Amniotic epithelial cell (primary cell): ENCODE measurements at regions not wholly inside any gene's neighbourhood (a gene's known extent, or its start where the extent isn't known, plus 50 kb on each side); places are given as distances from the start of the nearest gene placed in this dataset.

Experiments
- DNase-seq: peaks from one replicate; pipeline ENCODE4 v3.0.0-alpha.2; 2010; ENCODE audit warnings: low read depth

DNA sequence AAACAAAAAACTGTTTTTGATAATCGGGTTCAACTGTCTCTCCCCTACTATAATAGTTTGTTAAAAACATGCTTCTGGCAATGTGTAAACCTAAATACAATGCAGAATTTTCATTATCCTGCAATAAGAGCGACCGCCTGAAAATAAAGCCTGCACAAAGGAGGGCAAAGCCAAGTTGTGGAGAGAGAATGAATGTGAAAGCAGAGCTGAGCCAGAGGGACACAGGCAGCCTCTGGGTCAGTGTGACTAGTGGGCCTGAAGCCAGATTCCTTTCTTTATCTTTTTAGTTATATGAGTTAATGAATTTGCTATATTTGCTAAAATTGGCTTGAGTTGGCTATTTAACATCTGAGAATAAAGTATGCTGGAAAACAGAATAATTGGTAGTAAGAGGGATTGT, 615.2 kb downstream of the PLA2G4A start:
- DNase-seq = no peak

DNA sequence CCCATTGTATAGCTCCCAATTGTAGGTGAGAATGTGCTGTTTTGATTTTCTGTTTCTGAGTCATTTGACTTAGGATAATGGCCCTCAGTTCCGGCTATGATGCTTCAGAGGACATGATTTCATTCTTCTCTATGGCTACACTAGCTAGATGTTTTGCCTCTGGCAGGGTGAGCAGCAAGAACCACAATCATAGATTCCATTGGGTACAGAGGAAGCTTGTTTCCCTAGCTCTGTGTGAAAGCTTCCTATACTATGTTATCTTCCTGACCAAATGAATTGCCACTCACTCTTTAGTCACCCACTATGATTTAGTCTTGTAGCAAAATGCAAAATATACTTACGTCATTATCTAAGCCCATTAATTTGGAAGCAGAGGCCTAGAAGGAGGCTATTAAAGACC, 616.3 kb downstream of the PLA2G4A start:
- no peak for DNase-seq

DNA sequence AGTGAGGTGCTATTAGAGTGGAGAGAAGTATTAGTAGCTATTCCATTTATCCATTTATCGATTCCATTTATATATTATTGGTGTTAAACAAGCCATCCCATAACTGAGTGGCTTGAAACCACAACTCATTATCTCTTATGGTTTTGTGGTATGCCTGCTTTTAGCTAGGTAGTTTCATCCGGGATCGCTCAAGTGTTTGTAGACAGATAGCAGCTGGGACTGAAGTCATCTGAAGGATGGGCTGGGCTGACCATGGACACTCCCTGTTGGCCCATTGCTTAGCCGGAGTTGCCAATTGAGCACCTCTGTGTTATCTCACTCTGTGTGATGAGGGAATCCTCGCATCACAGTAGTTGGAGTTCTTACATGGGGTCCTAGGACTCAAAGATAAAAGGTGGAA, 622.5 kb downstream of the PLA2G4A start:
- DNase-seq = no peak

DNA sequence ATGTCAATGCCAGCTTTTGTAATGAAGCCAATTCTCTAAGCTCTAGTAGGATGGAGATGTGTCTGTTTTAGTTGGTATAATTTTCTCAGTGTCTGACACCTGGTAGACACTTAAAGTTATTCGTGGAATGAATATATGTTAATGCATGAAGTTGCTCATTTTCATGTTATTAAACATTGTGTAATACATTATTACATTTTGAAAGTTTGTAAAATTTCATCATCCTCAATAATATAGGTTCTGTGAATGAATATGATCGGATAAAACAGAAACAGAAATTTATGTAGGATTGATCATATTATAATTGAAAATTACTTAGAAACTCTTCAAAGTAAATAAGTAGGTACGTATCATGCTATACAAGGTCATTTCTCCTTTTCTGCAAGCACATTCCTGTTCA, 625.3 kb downstream of the PLA2G4A start:
- DNase-seq = no peak

DNA sequence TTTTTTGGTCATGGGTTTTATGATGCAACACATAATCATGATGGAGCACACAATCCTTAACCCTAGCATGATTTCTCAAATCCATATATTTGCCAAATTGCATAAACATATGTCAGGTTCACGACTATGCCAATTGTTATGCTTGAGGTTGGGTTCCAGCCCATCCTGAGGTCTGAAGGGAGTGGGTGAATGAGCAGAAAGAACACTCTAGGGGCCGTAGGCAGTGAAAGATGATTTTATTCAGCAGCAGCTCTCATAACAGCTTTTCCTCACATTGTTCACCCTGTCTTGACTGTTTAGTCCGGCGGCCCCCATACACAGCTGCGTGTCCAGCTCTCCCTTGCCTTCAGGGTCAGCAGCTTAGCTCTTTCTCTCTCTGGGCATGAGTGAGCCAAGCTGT, 627.7 kb downstream of the PLA2G4A start:
- DNase-seq = no peak

DNA sequence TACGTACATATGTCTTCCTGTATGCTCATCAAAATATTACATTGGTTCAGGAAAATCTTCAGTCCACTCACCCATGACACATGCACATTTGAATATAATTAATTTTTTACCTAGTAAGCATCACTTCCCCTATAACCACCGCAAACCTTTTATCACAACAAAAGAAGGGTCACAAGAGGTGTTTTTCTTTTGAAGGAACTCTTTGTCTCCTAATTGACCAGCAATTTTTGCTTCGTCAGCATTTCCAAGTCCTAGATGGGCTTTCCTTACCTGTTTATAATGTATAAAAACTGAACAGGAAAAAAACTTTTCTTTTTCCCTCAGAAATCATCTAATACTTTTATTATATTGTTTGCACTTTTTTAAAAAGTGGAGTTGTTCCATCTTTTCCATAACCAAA, 631.3 kb downstream of the PLA2G4A start:
- no peak for DNase-seq

DNA sequence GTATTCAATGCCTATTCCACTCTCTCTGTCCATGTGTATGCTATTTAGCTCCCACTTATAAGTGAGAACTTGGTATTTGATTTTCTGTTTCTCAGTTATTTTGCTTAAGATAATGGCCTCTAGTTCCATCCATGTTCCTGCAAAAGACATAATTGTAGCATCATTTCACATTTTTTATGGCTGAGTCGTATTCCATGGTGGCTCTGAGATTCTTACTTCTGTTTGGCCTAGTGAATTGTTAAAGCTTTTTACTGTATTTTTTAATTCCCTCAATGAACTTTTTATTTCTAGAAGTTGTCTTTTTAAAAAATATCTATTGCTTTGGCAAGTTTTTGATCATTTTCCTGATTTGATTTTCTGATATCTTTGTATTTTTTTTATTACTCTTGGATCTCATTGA, 635.6 kb downstream of the PLA2G4A start:
- no peak for DNase-seq

DNA sequence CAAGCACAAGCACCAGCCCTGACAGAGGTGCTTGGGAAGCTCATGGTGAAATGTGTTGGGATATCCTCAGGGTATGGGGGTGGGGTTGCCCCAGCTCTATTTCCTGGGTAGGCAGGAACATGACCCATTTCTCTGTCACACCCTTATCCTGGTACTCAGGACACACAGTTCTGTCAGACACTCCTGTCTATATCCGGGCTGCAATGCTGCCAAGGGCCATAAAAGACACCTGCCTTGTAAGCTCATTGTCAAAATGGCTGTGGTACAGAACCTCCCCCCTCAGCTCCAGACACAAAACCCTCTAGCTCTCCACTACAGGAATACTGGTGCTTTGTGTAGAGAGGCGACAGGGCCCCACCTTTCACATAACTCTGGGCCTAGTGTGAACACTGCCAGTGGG, 636.7 kb downstream of the PLA2G4A start:
- no peak for DNase-seq

DNA sequence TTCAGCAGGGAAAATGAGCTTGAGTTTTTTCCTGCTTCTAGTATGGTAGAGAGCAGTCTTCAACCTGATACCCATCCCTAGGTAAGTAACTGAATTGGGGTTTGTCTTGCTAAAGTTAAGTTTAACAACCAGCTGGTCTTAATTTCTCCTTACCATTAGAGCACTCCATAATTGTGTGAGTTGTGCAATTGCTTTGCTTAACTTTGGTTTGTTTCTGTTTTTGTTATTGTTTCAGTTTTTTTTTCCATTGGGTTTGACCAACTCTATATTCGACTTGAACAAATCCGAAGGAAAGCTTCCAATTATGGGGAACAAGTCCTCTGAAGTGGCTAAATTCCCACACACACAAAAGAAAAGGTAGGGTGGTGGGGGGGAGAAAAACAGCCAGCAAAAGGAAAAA, 641.1 kb downstream of the PLA2G4A start:
- no peak for DNase-seq

DNA sequence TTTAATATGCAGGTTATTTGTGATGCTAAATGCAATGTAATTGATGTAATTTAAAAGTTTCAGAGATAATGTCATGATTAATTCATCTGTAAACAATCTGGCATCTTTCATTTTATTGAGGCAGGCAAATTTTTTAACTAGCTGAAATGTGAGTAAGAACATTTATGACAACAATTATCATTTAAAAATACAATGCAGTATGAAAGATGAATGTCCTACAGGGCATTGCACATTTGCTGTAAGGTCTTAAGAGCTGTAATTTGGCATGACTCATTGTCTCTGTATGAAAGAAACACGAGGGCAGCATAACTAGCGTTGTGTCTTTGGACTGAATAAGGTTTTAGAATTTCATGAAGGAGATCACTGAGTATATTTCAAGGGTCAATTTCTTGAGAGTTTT, 642.8 kb downstream of the PLA2G4A start:
- peak; percentile 91 for DNase-seq

DNA sequence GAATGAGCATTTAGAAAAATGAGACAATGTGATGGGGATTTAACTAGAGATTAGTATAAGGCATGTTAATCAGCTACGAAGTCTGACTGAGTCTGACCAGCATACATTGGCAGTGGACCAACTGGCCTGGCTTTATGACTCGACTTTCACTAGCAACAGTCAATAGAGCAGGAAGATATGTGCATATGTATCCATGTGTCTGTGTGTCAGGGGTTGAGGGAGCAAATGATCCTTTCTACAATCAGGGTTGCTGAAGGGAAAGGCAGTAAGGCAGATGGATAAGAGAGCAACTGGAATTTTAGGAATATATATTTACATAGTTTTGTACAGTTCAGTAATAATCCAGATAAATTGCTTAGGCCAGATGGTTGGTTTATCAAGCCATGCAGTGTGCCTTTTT, 645.6 kb downstream of the PLA2G4A start:
- DNase-seq = peak; percentile 90

DNA sequence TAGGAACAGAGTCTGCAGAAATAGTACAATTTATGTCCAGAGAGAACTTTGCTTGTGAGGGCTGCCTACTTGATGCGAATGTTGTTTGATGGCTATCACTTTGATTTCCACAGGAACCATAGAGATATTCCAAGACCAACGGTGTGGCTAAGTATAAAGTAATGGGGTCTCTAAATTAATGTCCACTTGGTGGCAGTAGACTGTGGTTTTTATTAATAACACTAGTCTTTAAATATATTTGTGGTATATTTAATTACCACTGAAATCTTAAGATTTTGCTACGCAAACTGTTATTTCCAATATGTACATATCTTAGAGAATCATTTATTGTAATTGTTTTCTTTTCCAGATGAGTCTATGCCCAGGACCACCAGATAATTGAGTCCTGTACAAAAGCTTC, 647.9 kb downstream of the PLA2G4A start:
- peak; percentile 32 for DNase-seq

DNA sequence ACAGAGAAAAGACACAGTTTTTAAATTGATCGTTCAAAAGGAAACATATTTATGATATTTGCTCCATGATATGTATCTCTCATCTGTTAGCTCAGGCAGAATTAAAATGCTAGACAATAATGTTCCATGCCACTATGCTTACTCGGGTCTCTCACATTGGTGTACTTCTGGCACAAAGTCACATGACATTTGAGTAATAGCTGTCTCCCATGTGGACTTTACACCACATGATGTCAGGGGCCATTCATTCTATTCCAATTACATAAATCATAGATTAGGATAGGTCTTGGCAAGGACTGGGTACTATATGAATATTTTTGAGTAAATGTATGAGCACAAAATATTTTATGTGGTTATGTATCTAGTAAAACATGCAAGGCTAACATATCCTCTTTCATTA, 648.4 kb downstream of the PLA2G4A start:
- DNase-seq = peak; percentile 20

DNA sequence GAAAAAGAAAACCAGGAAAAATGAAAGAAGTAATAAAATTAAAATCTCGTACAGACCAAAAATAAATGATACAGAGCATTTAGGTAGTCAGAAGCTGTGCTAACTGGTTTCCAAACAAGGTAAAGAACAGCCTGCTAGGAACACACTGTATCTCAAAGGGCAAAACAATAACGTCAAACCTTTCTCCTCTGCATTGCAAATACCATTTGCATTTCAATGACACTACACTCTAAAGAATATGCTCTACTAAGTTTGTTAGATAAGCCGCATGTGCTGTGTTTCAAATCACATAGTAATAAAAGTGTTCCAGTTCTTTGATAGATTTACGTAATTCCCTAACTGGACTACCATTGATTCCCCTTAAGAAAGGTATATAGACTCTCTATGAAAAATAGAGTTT, 648.8 kb downstream of the PLA2G4A start:
- no peak for DNase-seq

DNA sequence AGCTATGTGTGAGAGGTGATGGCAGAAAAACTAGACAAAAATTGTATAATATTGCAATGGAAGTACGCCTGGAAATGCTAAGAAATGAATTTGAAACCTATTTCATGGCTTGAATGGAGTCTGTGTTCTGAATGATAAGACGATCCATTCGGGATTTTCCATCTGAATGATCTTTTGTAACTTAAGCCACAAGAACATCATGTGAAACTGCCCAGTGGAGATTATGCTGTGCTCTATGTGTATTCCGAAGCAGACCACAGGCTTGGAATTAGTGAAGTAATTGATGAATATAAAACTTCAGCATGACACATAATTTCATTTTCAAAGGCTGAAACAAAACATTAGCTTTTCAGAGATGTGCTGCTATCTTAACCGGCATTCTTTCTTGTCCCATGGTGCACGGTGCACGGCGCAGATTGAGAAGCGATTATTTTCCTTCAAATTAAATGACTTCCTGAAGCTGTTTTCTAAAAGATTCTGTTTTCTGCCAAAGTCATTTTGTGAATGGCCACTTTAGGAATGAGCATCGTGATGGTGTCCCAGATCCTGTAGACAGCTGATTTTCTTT, 652.9 kb downstream of the PLA2G4A start:
- DNase-seq = no peak

DNA sequence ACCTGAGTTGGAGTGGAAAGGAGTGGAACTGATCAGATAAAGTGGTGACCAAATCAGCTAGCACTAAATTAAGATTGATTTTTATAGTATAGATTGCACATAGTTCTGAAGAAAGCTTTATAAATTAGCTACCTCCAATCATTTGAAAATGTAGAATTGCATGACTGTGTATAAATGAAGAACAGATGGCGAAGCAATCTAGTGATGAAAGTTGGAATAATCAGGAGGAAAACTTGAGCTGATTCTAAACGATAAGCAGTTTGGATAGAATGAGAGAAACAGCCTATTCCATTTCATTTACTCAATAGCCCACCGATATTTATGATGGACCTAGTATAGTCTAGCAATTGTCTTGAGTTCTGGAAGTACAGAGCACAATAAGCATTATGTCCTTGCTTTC, 661.5 kb downstream of the PLA2G4A start:
- DNase-seq = no peak

DNA sequence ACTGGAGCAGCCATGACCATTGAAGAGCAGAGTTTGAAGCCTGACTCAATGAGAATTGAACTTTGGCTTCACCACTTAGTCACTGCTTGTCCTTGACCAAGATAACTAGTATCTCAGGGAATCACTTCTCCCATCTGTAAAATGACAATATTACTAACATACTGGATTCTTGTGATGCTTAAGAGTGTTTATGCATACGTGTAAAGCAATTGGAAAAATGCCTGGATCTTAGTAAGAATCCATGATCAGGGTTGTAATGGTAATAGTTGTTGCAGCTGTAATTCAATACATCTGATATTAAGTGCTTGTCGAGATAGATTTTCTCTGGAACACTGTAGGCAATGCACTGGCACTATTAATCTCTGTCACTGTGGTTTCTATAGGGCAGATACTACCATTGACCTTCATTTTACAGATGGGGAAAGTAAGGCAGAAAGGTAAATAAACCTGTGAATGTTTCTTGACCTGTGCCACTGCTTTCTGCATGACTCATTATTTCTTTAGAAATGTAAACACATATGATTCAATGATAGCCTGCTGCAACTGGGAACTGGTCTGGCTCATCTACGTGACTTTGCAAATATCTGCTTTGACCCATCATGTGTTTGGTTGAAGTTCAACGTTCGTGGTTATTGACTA, 662.5 kb downstream of the PLA2G4A start:
- peak; percentile 73 for DNase-seq

DNA sequence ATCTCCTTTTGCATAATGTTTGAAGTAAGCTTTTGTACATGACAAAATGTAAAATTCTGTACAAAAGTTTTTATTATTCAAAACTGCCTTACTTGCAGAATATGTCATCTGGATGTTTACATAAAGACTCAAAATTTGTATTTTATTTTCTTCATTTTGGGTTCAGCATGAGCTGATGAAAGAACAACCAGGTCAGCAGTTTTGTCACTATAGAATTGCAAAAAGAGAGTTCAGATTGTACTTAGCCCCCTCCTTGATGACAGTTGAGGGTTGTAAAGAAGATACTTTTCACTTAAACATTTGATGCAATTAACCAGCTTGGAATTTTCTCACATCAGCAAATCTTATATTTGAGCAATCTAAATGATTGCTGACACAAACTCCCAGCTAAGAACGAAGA, 669.3 kb downstream of the PLA2G4A start:
- no peak for DNase-seq

DNA sequence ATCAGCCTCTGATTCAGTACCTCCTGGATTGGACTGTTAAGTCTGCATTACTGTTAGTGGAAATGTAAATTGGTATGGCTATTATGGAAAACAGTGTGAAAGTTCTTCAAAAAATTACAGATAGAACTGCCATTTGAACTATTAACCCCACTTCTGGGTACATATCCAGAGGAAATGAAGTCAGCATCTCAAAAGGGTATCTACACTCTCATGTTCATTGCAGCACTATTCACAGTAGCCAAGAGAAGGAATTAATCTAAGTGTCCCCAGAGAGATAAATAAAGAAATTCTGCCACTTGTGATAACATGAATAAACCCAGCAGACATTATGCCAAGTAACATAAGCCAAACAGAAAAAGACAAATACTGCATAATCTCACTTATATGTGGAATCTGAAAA, 676.0 kb downstream of the PLA2G4A start:
- no peak for DNase-seq

DNA sequence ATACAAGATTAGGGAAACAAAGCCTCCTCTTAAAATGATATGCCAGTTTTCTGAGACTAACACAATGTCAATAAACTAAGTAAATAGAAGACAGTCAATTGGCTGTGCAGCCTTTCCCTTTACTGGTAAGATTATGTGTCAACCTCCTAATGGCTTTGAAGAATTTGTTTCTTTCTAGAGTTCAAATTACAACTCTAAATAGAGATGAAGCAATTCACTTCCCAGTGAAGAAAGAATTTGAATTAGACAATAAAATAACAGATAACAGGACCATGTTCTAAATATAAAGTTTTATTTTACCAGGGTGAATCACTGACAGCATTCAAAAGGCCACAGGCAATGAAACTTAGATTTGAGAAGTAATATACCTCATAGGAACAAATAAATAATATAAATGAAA, 680.3 kb downstream of the PLA2G4A start:
- DNase-seq = peak; percentile 69

DNA sequence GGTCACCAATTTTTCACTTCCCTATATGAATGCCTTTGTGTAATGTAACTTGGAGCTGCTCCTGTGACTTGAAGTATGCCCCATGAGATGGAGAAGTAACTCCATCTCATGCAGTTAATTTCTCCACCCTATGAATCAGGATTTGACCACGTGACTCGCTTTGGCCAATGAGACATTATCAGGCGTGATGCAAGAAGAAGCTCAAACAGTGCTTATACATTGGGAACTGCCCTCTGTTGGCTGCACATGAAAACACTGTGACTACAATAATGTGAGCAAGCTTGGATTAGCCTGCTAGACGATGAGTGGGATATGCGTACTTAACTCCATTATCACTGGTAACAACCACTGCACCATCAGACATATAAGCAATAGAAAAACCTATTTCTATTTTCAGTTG, 684.4 kb downstream of the PLA2G4A start:
- peak; percentile 14 for DNase-seq

DNA sequence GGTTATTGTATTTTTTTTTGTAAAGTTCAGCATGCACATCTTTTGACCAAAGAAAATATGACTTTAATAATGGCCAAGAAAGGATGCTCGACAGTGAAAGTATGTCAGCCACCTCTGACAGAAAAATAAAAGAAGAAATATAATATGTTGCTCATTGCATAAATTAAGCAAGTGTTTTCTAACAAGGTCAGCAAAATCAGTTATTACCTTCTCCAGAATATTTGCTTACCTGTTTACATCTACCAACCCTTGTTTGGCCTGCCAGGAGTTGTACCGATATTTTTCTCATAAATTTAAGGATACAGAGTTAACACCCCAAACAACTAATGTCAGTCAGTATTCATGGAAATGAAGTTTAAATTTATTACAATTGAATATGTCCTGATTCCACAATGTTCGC, 685.4 kb downstream of the PLA2G4A start:
- no peak for DNase-seq

DNA sequence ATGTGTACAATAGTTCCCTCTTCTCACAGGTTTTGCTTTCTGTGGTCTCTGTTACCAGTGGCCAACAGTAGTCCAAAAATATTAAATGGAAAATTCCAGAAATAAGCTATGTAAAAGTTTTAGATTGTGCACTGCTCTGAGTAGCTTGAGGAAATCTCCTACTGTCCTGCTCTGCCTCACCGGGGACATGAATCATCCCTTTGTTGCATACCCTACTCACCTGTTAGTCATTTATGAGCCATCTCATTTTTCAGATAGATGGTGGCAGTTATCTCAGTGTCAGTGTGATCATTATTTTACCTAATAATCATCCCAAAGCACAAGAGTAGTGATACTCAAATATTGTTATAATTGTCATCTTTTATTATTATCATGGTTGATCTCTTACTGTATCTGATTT, 688.1 kb downstream of the PLA2G4A start:
- DNase-seq = no peak

DNA sequence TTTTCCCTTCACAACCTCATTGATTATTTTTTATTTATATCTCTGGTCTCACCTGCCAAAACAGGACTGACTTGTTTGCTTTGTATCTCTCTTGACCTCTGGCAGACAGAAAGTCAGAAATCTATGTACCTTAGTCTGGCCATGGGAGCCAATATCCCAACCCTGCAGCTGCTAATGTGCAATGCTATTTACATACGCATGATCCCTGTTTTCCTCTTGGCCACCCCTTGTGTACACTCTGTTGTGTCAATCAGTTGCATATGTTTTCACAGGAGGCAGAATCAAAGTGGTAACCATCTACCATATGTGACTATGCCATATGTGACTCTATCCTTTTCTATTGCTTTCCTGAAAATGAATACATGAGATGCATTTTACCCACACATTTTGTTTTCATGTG, 688.8 kb downstream of the PLA2G4A start:
- no peak for DNase-seq

DNA sequence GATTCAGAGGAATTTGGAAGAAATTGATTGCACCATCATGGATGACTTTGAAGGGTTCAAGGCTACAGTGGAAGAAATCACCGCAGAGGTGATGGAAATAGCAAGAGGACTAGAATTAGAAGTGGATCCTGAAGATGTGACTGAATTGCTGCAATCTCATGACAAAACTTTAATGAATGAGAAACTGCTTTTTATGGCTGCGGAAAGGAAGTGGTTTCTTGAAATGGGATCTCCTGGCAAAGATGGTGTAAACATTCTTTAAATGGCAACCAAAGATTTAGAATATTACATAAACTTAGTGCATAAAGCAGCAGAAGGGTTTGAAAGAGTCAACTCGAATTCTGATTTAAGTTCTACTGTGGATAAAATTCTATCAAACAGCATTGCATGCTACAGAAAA, 698.6 kb downstream of the PLA2G4A start:
- no peak for DNase-seq
